Activated CD4-positive, alpha-beta memory T cell treated with anti-CD3 and anti-CD28 coated beads for 36 hours (primary cell): ENCODE measurements at regions not wholly inside any gene's neighbourhood (a gene's known extent, or its start where the extent isn't known, plus 50 kb on each side); places are given as distances from the start of the nearest gene placed in this dataset.

Source experiments
- CTCF ChIA-PET: fragments of 350-600 bp; sonication (Branson Sonifier 250); formaldehyde crosslinking; loops from one replicate; lab custom pipeline; 2021; ENCODE audit warnings: antibody characterized with exemption, inconsistent platforms; lab: Charles Lee
- POLR2A ChIA-PET: fragments of 350-600 bp; sonication (Branson Sonifier 250); formaldehyde crosslinking; loops from one replicate; lab custom pipeline; 2021; ENCODE audit warnings: antibody characterized with exemption; lab: Charles Lee
- DNase-seq: peaks from one replicate; pipeline ENCODE4 v3.0.0-alpha.2; 2020
- H3K27ac Mint-ChIP-seq: one replicate; pipeline ENCODE4 v1.8.0; 2021; ENCODE audit warnings: mixed read lengths
- H3K27me3 Mint-ChIP-seq: one replicate; pipeline ENCODE4 v1.8.0; 2021; ENCODE audit warnings: mixed read lengths
- H3K36me3 Mint-ChIP-seq: one replicate; pipeline ENCODE4 v1.8.0; 2021; ENCODE audit warnings: mixed read lengths
- H3K4me1 Mint-ChIP-seq: one replicate; pipeline ENCODE4 v1.8.0; 2021; ENCODE audit warnings: low read depth, mixed read lengths
- H3K4me3 Mint-ChIP-seq: one replicate; pipeline ENCODE4 v1.8.0; 2021; ENCODE audit warnings: mild to moderate bottlenecking, mixed read lengths
- H3K9me3 Mint-ChIP-seq: one replicate; pipeline ENCODE4 v1.8.0; 2021; ENCODE audit warnings: mixed read lengths
- intact Hi-C: fragments of 100-400 bp; cut with micrococcal nuclease; formaldehyde crosslinking; loops from one replicate; pipeline ENCODE4 v1.15.1; 2023

DNA sequence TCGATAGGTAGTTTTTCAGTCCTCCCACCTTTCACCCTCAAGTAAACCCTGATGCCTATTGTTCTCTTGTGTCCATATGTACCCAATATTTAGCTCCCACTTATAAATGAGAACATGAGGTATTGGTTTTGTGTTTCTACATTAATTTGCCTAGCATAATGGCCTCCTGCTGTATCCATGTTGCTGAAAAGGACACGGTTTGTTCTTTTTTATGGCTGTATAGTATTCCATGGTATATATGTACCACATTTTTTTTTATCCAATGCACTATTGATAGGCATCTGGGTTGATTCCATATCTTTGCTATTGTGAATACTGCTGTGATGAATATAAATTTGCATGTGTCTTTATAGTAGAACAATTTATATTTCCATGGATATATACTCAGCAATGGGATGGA lies 199.2 kb downstream of the RAB28 start:
- intact Hi-C loops, result no loop called here
- Mint-ChIP-seq H3K9me3 (peaks cover 36% of the 10 kb centered on the region), H3K27ac (no peak overlapping the region), H3K4me1 (no peaks in the 10 kb centered on the region), H3K4me3 (no peak overlapping the region), H3K27me3 (no peaks in the 10 kb centered on the region), H3K36me3 (peaks cover 2% of the 10 kb centered on the region)
- POLR2A ChIA-PET, result no interaction called here
- DNase-seq, result no peak
- CTCF ChIA-PET, result no interaction called here

DNA sequence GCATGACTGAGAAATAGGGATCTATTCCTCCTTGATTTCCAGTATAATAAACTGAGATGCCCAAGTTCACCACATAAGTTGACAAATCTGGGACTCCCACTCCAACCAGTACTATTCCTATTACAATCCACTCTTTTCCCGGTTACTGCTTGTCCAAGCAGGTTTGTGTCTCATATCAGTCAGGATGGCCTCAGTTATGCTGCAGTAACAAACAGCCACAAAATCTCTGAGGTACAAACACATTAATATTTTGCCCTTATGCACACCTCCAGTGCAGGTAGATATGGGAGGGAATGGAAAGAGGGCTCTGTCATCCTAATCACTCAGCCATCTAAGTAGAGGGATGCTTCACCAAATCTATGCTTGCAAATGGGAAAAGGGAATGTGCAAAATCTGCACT lies 207.8 kb downstream of the RAB28 start:
- intact Hi-C loops, result no loop called here
- H3K4me3 Mint-ChIP-seq, result no peak overlapping the region
- no peaks in the 10 kb centered on the region for H3K27me3 Mint-ChIP-seq
- H3K9me3 Mint-ChIP-seq, result peaks cover 39% of the 10 kb centered on the region
- ChIA-PET CTCF (no interaction called here), POLR2A (no interaction called here)
- no peaks in the 10 kb centered on the region for H3K4me1 Mint-ChIP-seq
- H3K36me3 Mint-ChIP-seq, result peaks cover 20% of the 10 kb centered on the region
- H3K27ac Mint-ChIP-seq, result no peak overlapping the region
- no peak for DNase-seq

DNA sequence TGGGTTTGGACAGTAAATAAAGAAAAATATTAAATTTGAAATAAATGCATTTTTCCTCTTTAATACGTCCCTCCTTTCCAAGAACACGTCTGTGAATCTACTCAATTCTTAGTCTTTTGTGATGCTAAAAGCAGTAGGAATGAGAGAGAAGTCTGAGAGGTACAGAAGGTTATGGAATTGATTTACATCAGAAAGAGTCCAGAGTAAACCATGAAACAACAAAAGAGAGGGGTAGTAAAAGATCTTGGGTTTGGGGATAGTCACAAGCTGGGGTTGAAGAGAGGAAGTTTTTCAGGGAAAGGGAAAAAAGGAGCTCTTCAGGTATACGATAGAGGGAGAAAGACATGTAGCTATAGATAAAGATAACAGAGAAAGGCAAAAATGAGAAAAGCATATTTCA lies 215.4 kb downstream of the RAB28 start:
- no peak for DNase-seq
- Mint-ChIP-seq H3K27me3 (no peaks in the 10 kb centered on the region), H3K4me1 (no peaks in the 10 kb centered on the region), H3K4me3 (no peak overlapping the region), H3K27ac (no peak overlapping the region), H3K36me3 (peaks cover 11% of the 10 kb centered on the region), H3K9me3 (peaks cover 21% of the 10 kb centered on the region)
- ChIA-PET POLR2A (no interaction called here), CTCF (no interaction called here)
- intact Hi-C loops, result no loop called here

GRCh38 chr4:13268165-13268564 lies 216.0 kb downstream of the RAB28 start:
- Mint-ChIP-seq H3K27me3 (no peaks in the 10 kb centered on the region), H3K4me3 (no peak overlapping the region), H3K4me1 (no peaks in the 10 kb centered on the region), H3K27ac (no peak overlapping the region), H3K36me3 (peaks cover 9% of the 10 kb centered on the region), H3K9me3 (peaks cover 18% of the 10 kb centered on the region)
- POLR2A ChIA-PET, result no interaction called here
- DNase-seq, result no peak
- CTCF ChIA-PET, result no interaction called here
- intact Hi-C loops, result no loop called here

- POLR2A ChIA-PET, result no interaction called here
- Mint-ChIP-seq H3K9me3 (peaks cover 15% of the 10 kb centered on the region), H3K4me1 (no peaks in the 10 kb centered on the region), H3K27ac (no peak overlapping the region), H3K36me3 (peaks cover 9% of the 10 kb centered on the region), H3K4me3 (no peak overlapping the region), H3K27me3 (no peaks in the 10 kb centered on the region)
- intact Hi-C loops, result no loop called here
- CTCF ChIA-PET, result no interaction called here
- no peak for DNase-seq
These were observed 217.0 kb downstream of the RAB28 start for GRCh38 chr4:13267091-13267490.

DNA sequence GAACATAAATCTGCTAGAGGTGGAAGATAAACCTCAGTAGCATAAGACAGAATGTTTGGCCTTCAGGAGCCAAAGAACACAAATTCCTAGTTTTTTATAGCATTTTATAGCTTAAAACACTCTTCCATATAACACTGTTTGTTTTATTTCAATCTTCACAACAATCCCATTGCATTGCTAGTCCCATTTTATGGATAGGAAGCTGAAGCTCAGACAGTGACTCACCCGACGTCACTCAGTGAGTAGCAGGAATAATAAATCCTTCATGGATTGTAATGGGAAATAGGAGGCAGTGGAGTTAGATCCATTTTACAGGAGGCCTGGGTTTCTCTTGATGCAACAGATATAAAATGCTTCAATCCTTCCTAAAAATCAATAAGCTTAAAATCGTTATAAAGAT lies 217.5 kb downstream of the RAB28 start:
- ChIA-PET POLR2A (no interaction called here), CTCF (no interaction called here)
- intact Hi-C loops, result no loop called here
- Mint-ChIP-seq H3K36me3 (peaks cover 9% of the 10 kb centered on the region), H3K9me3 (peaks cover 11% of the 10 kb centered on the region), H3K27me3 (no peaks in the 10 kb centered on the region), H3K4me3 (no peak overlapping the region), H3K27ac (no peak overlapping the region), H3K4me1 (no peaks in the 10 kb centered on the region)
- DNase-seq, result no peak

GRCh38 chr4:13263967-13264525 lies 220.1 kb downstream of the RAB28 start:
- intact Hi-C loops, result no loop called here
- Mint-ChIP-seq H3K27me3 (no peaks in the 10 kb centered on the region), H3K4me1 (no peaks in the 10 kb centered on the region), H3K4me3 (no peak overlapping the region), H3K27ac (no peak overlapping the region), H3K9me3 (no peaks in the 10 kb centered on the region), H3K36me3 (peaks cover 1% of the 10 kb centered on the region)
- DNase-seq, result no peak
- CTCF ChIA-PET, result no interaction called here
- POLR2A ChIA-PET, result no interaction called here

DNA sequence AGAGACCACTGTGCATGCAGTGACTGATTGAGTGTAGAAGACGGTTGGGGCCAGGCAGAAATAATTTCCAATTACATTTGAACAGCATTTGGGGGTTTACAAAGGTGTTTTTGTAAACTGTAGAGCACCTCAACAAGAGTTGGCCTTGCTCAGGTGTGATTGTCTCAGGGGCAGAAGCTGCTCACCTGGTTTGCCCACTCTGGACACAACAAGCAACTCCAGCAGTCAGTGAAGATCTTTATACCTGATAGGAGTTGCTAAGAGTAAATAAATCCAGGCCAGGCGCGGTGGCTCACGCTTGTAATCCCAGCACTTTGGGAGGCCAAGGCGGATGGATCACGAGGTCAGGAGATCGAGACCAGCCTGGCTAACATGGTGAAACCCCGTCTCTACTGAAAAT lies 221.3 kb downstream of the RAB28 start:
- Mint-ChIP-seq H3K4me1 (no peaks in the 10 kb centered on the region), H3K9me3 (no peaks in the 10 kb centered on the region), H3K36me3 (peaks cover 1% of the 10 kb centered on the region), H3K27ac (no peak overlapping the region), H3K4me3 (no peak overlapping the region), H3K27me3 (no peaks in the 10 kb centered on the region)
- ChIA-PET POLR2A (no interaction called here), CTCF (no interaction called here)
- intact Hi-C loops, result no loop called here
- DNase-seq, result no peak

GRCh38 chr4:13261486-13262257 lies 222.5 kb downstream of the RAB28 start:
- no peaks in the 10 kb centered on the region for H3K27me3 Mint-ChIP-seq
- peaks cover 1% of the 10 kb centered on the region for H3K36me3 Mint-ChIP-seq
- ChIA-PET CTCF (no interaction called here), POLR2A (no interaction called here)
- no peak overlapping the region for H3K4me3 Mint-ChIP-seq
- no peaks in the 10 kb centered on the region for H3K4me1 Mint-ChIP-seq
- no peak overlapping the region for H3K27ac Mint-ChIP-seq
- DNase-seq, result no peak
- intact Hi-C loops, result no loop called here
- H3K9me3 Mint-ChIP-seq, result no peaks in the 10 kb centered on the region

- ChIA-PET CTCF (no interaction called here), POLR2A (no interaction called here)
- Mint-ChIP-seq H3K4me3 (no peak overlapping the region), H3K9me3 (no peaks in the 10 kb centered on the region), H3K36me3 (no peaks in the 10 kb centered on the region), H3K4me1 (no peaks in the 10 kb centered on the region), H3K27ac (no peak overlapping the region), H3K27me3 (no peaks in the 10 kb centered on the region)
- DNase-seq, result no peak
- intact Hi-C loops, result no loop called here
These were observed 223.6 kb downstream of the RAB28 start for GRCh38 chr4:13260513-13260912.

DNA sequence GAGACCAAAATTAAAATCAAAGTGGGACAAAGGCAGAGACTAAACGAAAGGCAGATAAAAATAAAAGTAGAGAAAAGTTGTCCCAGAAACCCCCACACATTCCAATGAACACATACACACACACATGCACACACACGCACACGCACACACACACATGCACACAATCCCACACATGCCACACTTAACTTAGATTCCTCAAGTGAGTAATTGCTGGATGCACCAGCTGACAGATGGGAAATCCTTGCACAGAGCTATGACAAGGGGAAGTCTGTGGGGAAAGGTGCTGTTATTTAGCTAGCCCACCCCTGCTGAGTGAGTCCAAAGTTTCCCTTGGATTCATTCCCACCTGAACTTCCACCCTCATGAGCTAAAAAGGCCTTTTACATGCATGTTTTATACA lies 233.9 kb downstream of the RAB28 start:
- H3K36me3 Mint-ChIP-seq, result peaks cover 20% of the 10 kb centered on the region
- DNase-seq, result no peak
- H3K4me1 Mint-ChIP-seq, result no peaks in the 10 kb centered on the region
- H3K4me3 Mint-ChIP-seq, result no peak overlapping the region
- no peaks in the 10 kb centered on the region for H3K27me3 Mint-ChIP-seq
- CTCF ChIA-PET, result no interaction called here
- intact Hi-C loops, result no loop called here
- no peak overlapping the region for H3K27ac Mint-ChIP-seq
- POLR2A ChIA-PET, result no interaction called here
- peaks cover 39% of the 10 kb centered on the region for H3K9me3 Mint-ChIP-seq

DNA sequence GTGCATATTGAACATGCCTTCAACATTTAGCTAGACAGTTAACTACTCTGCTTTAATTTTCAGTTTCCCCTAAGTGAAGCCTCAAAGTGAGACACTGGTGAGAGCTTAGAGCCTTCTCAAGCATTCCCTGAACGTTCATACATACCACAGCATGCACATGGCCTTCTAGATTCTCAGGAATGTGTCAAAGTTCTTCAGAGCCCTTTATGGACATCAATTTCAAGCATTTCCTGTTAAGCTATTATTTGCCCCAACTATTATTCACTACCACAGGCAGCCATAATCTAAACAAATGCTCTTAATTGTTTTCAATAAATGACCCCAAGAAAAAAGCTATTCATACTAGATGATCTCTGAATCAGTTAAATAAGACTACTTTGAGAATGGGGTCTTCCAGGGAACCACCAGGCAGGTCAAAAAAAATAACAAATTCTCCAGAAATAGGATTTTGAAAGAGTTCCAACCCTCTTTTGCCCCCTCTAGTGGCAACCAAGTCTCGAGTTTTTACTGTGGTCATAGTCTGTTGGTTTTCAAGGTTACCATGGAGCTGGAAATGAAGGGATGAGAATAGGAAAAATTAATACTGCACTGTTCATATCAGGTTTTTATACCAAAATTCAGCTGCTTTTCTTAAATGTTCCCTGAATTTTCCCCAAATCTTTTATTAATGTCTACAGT lies 235.4 kb downstream of the RAB28 start:
- Mint-ChIP-seq H3K27ac (no peak overlapping the region), H3K4me3 (no peak overlapping the region), H3K4me1 (no peaks in the 10 kb centered on the region), H3K36me3 (peaks cover 20% of the 10 kb centered on the region), H3K27me3 (no peaks in the 10 kb centered on the region), H3K9me3 (peaks cover 39% of the 10 kb centered on the region)
- DNase-seq, result no peak
- intact Hi-C loops, result no loop called here
- ChIA-PET CTCF (no interaction called here), POLR2A (no interaction called here)

- CTCF ChIA-PET, result no interaction called here
- Mint-ChIP-seq H3K9me3 (peaks cover 39% of the 10 kb centered on the region), H3K36me3 (peaks cover 20% of the 10 kb centered on the region)
These were observed 238.0 kb downstream of the RAB28 start for GRCh38 chr4:13246107-13246506.

More at GRCh38 chr4:13246107-13246506, 238.0 kb downstream of the RAB28 start:
- no peaks in the 10 kb centered on the region for H3K4me1 Mint-ChIP-seq
- no peaks in the 10 kb centered on the region for H3K27me3 Mint-ChIP-seq
- DNase-seq, result no peak
- POLR2A ChIA-PET, result no interaction called here
- H3K27ac Mint-ChIP-seq, result no peak overlapping the region
- intact Hi-C loops, result no loop called here
- no peak overlapping the region for H3K4me3 Mint-ChIP-seq
